H1 (cell line): ENCODE measurements at regions not wholly inside any gene's neighbourhood (a gene's known extent, or its start where the extent isn't known, plus 50 kb on each side); places are given as distances from the start of the nearest gene placed in this dataset.

Experiments
- CTCF ChIA-PET: fragments of 300-600 bp; sonication (Branson Sonifier 250); formaldehyde crosslinking; loops from one replicate; lab custom pipeline; 2021; ENCODE audit not compliant: partially characterized antibody; lab: Charles Lee
- POLR2A ChIA-PET: fragments of 300-600 bp; sonication (Branson Sonifier 250); formaldehyde crosslinking; loops from one replicate; lab custom pipeline; 2021; ENCODE audit warnings: inconsistent platforms; ENCODE audit not compliant: partially characterized antibody; lab: Charles Lee
- DNase-seq, 2 experiments: peaks; one replicate each; pipeline versions ENCODE4 v3.0.0 to v3.0.0-alpha.2; 2010 to 2022; ENCODE audit warnings: low spot score in 2 of 2, low read depth in 1 of 2, mixed read lengths in 1 of 2
- FAIRE-seq: peaks from 2 replicates; lab custom pipeline; 2011; peaks lifted over from hg19 to GRCh38; lab: Jason Lieb, UNC
- H2AFZ ChIP-seq: 2 replicates; pipeline ENCODE4 v1.8.1; 2012; ENCODE audit warnings: low read length, inconsistent platforms
- H2AK5ac ChIP-seq: 2 replicates; pipeline ENCODE4 v1.6.1; 2013; ENCODE audit warnings: low read depth, low read length
- H2BK120ac ChIP-seq: replicated peaks from 2 replicates; pipeline ENCODE3; 2013; ENCODE audit warnings: low read depth, low read length, inconsistent platforms
- H2BK12ac ChIP-seq: 2 replicates; pipeline ENCODE4 v1.6.1; 2013; ENCODE audit warnings: low read depth, low read length
- H2BK15ac ChIP-seq: 2 replicates; pipeline ENCODE4 v1.6.1; 2013; ENCODE audit warnings: low read length
- H2BK20ac ChIP-seq: 2 replicates; pipeline ENCODE4 v1.6.1; 2013; ENCODE audit warnings: low read length
- H2BK5ac ChIP-seq: 2 replicates; pipeline ENCODE4 v1.6.1; 2013; ENCODE audit warnings: low read depth, low read length
- H3K14ac ChIP-seq: 2 replicates; pipeline ENCODE4 v1.6.1; 2013; ENCODE audit warnings: inconsistent platforms; ENCODE audit not compliant: insufficient read length
- H3K18ac ChIP-seq: 2 replicates; pipeline ENCODE4 v1.6.1; 2013; ENCODE audit warnings: low read length; ENCODE audit errors: extremely low read depth
- H3K23ac ChIP-seq: 2 replicates; pipeline ENCODE4 v1.6.1; 2013; ENCODE audit warnings: inconsistent platforms; ENCODE audit not compliant: insufficient read length
- H3K23me2 ChIP-seq: 2 replicates; pipeline ENCODE4 v1.6.1; 2013; ENCODE audit warnings: low read depth, low read length
- H3K27ac ChIP-seq: 2 replicates; pipeline ENCODE4 v1.6.1; 2011; ENCODE audit warnings: low read depth, low read length, inconsistent platforms
- H3K27me3 ChIP-seq, 4 experiments: replicated peaks in 1 of 4; 1 replicate in 1 of 4; 2 replicates in 3 of 4; pipeline versions ENCODE4 v1.6.1 to v1.8.1; 2011 to 2013; ENCODE audit warnings: low read length in 3 of 4, mild to moderate bottlenecking in 3 of 4, inconsistent platforms in 2 of 4, mixed read lengths in 2 of 4, moderate library complexity in 1 of 4; ENCODE audit not compliant: control insufficient read depth in 3 of 4, insufficient read depth in 3 of 4; ENCODE audit errors: extremely low read depth in 1 of 4
- H3K36me3 ChIP-seq, 4 experiments: 2 replicates each; pipeline versions ENCODE4 v1.6.1 to v1.8.1; 2011 to 2013; ENCODE audit warnings: mild to moderate bottlenecking in 4 of 4, low read length in 3 of 4, moderate library complexity in 2 of 4, control low read depth in 1 of 4, inconsistent platforms in 1 of 4; ENCODE audit not compliant: insufficient read depth in 4 of 4, control insufficient read depth in 2 of 4
- H3K4ac ChIP-seq: replicated peaks from 2 replicates; pipeline ENCODE3; 2013; ENCODE audit warnings: low read length, low read depth, mixed read lengths, inconsistent platforms; ENCODE audit not compliant: insufficient read length
- H3K4me1 ChIP-seq, 4 experiments: replicated peaks in 1 of 4; 1 replicate in 1 of 4; 2 replicates in 3 of 4; pipeline versions ENCODE4 v1.6.1 to v1.8.1; 2011 to 2013; ENCODE audit warnings: low read length in 3 of 4, inconsistent platforms in 2 of 4, mixed read lengths in 1 of 4; ENCODE audit not compliant: insufficient read depth in 4 of 4, control insufficient read depth in 3 of 4
- H3K4me2 ChIP-seq, 2 experiments: 2 replicates each; pipeline versions ENCODE4 v1.6.1 to v1.8.1; 2011 to 2013; ENCODE audit warnings: low read depth in 2 of 2, low read length in 2 of 2, control low read depth in 1 of 2, inconsistent platforms in 1 of 2, mild to moderate bottlenecking in 1 of 2; ENCODE audit not compliant: insufficient read depth in 1 of 2
- H3K4me3 ChIP-seq, 4 experiments: fragments of 200-600, 300-600 bp in 1 of 4; sonication (generic), shearing (Covaris generic), sonication (Bioruptor Twin) in 1 of 4; 2 replicates each; pipeline versions ENCODE4 v1.5.1 to v1.8.1; 2011 to 2016; ENCODE audit warnings: low read length in 4 of 4, low read depth in 3 of 4, control low read depth in 2 of 4, inconsistent platforms in 2 of 4, mild to moderate bottlenecking in 2 of 4, mixed read lengths in 1 of 4, moderate library complexity in 1 of 4; ENCODE audit not compliant: insufficient read depth in 2 of 4; ENCODE audit errors: extremely low read depth in 1 of 4
- H3K56ac ChIP-seq: replicated peaks from 2 replicates; pipeline ENCODE3; 2013; ENCODE audit warnings: low read depth, mild to moderate bottlenecking, mixed read lengths, low read length, inconsistent platforms; ENCODE audit not compliant: insufficient read length
- H3K79me1 ChIP-seq: 2 replicates; pipeline ENCODE4 v1.6.1; 2013; ENCODE audit warnings: low read depth, low read length, control low read depth
- H3K79me2 ChIP-seq, 2 experiments: 2 replicates each; pipeline versions ENCODE4 v1.6.1 to v1.8.1; 2012 to 2013; ENCODE audit warnings: low read length in 2 of 2, mild to moderate bottlenecking in 2 of 2, inconsistent platforms in 1 of 2; ENCODE audit not compliant: insufficient read depth in 2 of 2, control insufficient read depth in 1 of 2
- H3K9ac ChIP-seq, 4 experiments: replicated peaks in 1 of 4; 1 replicate in 1 of 4; 2 replicates in 3 of 4; pipeline versions ENCODE4 v1.6.1 to v1.8.1; 2011 to 2013; ENCODE audit warnings: low read depth in 3 of 4, low read length in 3 of 4, control low read depth in 2 of 4, mild to moderate bottlenecking in 2 of 4, moderate library complexity in 2 of 4, inconsistent platforms in 1 of 4; ENCODE audit errors: extremely low read depth in 1 of 4
- H3K9me3 ChIP-seq, 2 experiments: 2 replicates each; pipeline versions ENCODE4 v1.6.1 to v1.8.1; 2012 to 2013; ENCODE audit warnings: mild to moderate bottlenecking in 2 of 2, moderate library complexity in 2 of 2, control low read depth in 1 of 2, inconsistent platforms in 1 of 2, low read depth in 1 of 2, low read length in 1 of 2, mixed read lengths in 1 of 2; ENCODE audit not compliant: insufficient read depth in 2 of 2
- H4K20me1 ChIP-seq, 2 experiments: replicated peaks in 1 of 2; 2 replicates each; pipeline versions ENCODE3 to v1.8.1; 2011 to 2013; ENCODE audit warnings: inconsistent platforms in 2 of 2, low read length in 2 of 2, mild to moderate bottlenecking in 1 of 2; ENCODE audit not compliant: insufficient read depth in 2 of 2, control insufficient read depth in 1 of 2
- H4K5ac ChIP-seq: 2 replicates; pipeline ENCODE4 v1.6.1; 2013; ENCODE audit warnings: low read length, low read depth, mixed read lengths, inconsistent platforms; ENCODE audit not compliant: insufficient read length
- H4K8ac ChIP-seq: 2 replicates; pipeline ENCODE4 v1.8.0; 2013; ENCODE audit warnings: mild to moderate bottlenecking, moderate library complexity, low read length, inconsistent platforms; ENCODE audit not compliant: insufficient read depth; ENCODE audit errors: extremely low read depth
- H4K91ac ChIP-seq: replicated peaks from 2 replicates; pipeline ENCODE3; 2013; ENCODE audit warnings: low read length, mixed read lengths, inconsistent platforms; ENCODE audit not compliant: insufficient read length
- KDM1A ChIP-seq: fragments of 200-600, 300-600 bp; sonication (generic); IDR thresholded peaks from 2 replicates; pipeline ENCODE4 v1.7.1; 2016; ENCODE audit warnings: mild to moderate bottlenecking, low read length, borderline replicate concordance
- SP1 ChIP-seq: IDR thresholded peaks from 2 replicates; pipeline ENCODE4 v1.6.1; 2011; ENCODE audit warnings: low read depth, low read length
- WGBS, 2 experiments: shearing (Covaris generic) in 1 of 2; methylation state at CpG; one replicate each; pipeline versions ENCODE4 v1.1.6 to v1.1.7; 2013 to 2015; ENCODE audit warnings: low lambda C conversion rate in 2 of 2, mixed read lengths in 2 of 2, inconsistent platforms in 1 of 2, low coverage in 1 of 2, missing lambda C conversion rate in 1 of 2; ENCODE audit not compliant: insufficient replicate concordance in 2 of 2, insufficient coverage in 1 of 2, insufficient read length in 1 of 2; ENCODE audit errors: extremely low coverage in 1 of 2, missing lambda C conversion rate in 1 of 2; 5-methylcytosine and 5-hydroxymethylcytosine counted together

DNA sequence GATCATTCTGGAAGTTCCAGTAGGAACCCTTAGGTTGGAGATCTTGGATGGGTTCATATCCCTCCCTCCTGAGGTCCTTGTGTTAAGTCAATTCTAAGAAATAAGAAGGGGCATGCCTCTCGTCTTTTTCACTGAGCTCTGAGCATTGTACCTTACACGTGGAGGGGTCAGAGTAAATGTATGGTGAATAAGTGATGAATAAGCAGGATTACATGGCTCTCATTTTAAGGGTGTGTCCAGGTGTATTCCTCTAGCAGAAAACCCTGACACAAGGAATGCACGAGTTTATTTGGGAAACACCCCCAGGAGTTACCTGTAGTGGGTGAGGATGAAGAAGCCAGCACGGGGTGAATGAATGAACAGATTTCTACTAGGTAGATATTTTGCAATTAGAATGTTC, 400.2 kb downstream of the KIF16B start:
- H3K9me3 ChIP-seq = no peaks in the 10 kb centered on the region
- no peak overlapping the region for H3K9ac ChIP-seq
- WGBS, 2 experiments = 90% methylated on average over 4 of the region's 4 CpGs; no CpG with 5 or more reads in 1 of the 2 experiments
- no peak overlapping the region for H4K91ac ChIP-seq
- H3K23ac ChIP-seq = no peak overlapping the region
- no peaks in the 10 kb centered on the region for H3K4me1 ChIP-seq
- no peaks in the 10 kb centered on the region for H3K23me2 ChIP-seq
- H3K27ac ChIP-seq = no peak overlapping the region
- no peak overlapping the region for H2BK15ac ChIP-seq
- no peak overlapping the region for H2AK5ac ChIP-seq
- ChIA-PET POLR2A (no interaction called here), CTCF (no interaction called here)
- H3K27me3 ChIP-seq = no peaks in the 10 kb centered on the region
- no peak overlapping the region for H3K4me3 ChIP-seq
- no peaks in the 10 kb centered on the region for H3K79me1 ChIP-seq
- no peaks in the 10 kb centered on the region for H4K20me1 ChIP-seq
- H3K14ac ChIP-seq = no peak overlapping the region
- FAIRE-seq (no peak), DNase-seq (no peak)
- H3K18ac ChIP-seq = no peak overlapping the region
- H3K56ac ChIP-seq = no peak overlapping the region
- H2BK120ac ChIP-seq = no peak overlapping the region
- no peak overlapping the region for H3K4ac ChIP-seq
- H4K8ac ChIP-seq = no peak overlapping the region
- H4K5ac ChIP-seq = no peak overlapping the region
- H3K36me3 ChIP-seq = no peaks in the 10 kb centered on the region
- no peak overlapping the region for H3K4me2 ChIP-seq
- H2BK5ac ChIP-seq = no peak overlapping the region
- no peaks in the 10 kb centered on the region for H3K79me2 ChIP-seq
- H2AFZ ChIP-seq = no peak overlapping the region
- no peak overlapping the region for H2BK20ac ChIP-seq
- no peak overlapping the region for H2BK12ac ChIP-seq
- TF ChIP-seq SP1 (no peak), KDM1A (no peak)
